Body of pancreas (tissue), 4 donors: ENCODE measurements at regions not wholly inside any gene's neighbourhood (a gene's known extent, or its start where the extent isn't known, plus 50 kb on each side); places are given as distances from the start of the nearest gene placed in this dataset.

Source experiments
- CTCF ChIP-seq, 7 experiments: fragments of 450-650 bp in 4 of 7; fragments of 200-600 bp in 3 of 7; sonication (generic) in 3 of 7; IDR thresholded peaks; one replicate each; pipeline ENCODE4 v1.5.1; 2016 to 2019; ENCODE audit warnings: antibody characterized with exemption in 7 of 7
- POLR2A ChIP-seq, 3 donors: fragments of 450-650 bp; IDR thresholded peaks; one replicate each; pipeline ENCODE4 v1.6.1; 2016; ENCODE audit warnings: antibody characterized with exemption in 3 of 3, mild to moderate bottlenecking in 2 of 3

DNA sequence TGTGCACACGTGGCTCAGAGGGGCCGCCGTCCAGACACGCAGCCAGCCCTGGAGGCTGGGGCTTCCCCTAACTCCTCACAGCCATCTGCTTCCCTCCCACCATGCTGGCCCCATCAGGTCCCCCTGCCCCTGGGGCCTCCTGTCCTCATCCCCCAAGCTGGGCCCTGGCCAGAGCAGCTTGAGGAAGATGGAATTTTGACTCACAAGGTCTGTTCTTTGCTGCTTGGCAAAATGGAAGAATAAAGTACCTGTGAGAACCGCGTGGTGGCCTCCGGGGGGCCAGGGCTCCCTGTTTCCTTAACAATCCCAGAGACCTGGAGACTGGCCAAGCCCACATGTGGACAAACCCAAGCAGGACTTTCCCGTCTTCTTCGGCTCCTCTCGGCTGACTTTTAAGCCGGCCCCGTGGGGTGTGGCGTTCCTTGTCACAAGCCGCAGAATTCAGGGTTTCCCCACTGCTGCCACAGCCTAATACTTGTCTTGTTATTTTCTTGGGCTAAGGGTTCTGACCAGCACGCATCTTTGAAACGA lies 872.8 kb downstream of the BRD1 start:
- no peak for TF ChIP-seq CTCF (IDR thresholded peaks at IDR 0.05)
- no peak for TF ChIP-seq POLR2A (IDR thresholded peaks at IDR 0.05)
